ENCODE measurements at regions not wholly inside any gene's neighbourhood (a gene's known extent, or its start where the extent isn't known, plus 50 kb on each side); places are given as distances from the start of the nearest gene placed in this dataset.

DNA sequence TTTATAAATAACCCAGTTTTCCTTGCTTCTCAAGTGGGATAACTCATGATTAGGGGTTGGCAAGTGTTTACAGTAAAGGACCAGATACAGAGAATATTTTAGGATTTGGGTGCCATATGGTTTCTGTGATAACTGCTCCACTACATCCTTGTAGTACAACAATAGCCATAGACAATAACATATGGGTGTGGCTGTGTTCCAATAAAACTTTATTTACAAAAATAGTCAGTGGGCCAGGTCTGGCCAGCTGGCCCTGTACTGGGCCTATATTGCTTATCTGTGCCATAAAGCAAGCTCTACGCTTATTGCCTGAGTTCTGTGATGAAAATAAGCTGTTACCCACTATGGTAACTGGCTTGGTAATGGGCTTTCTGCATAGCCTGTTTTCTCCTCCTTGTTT, 386.5 kb upstream of the RBFOX1 start:
- no peak for DNase-seq (ENCODE audit: low read depth)
- no peak overlapping the region for H3K4me3 ChIP-seq (ENCODE audit: low read length)
- TF ChIP-seq, protein P1, sequence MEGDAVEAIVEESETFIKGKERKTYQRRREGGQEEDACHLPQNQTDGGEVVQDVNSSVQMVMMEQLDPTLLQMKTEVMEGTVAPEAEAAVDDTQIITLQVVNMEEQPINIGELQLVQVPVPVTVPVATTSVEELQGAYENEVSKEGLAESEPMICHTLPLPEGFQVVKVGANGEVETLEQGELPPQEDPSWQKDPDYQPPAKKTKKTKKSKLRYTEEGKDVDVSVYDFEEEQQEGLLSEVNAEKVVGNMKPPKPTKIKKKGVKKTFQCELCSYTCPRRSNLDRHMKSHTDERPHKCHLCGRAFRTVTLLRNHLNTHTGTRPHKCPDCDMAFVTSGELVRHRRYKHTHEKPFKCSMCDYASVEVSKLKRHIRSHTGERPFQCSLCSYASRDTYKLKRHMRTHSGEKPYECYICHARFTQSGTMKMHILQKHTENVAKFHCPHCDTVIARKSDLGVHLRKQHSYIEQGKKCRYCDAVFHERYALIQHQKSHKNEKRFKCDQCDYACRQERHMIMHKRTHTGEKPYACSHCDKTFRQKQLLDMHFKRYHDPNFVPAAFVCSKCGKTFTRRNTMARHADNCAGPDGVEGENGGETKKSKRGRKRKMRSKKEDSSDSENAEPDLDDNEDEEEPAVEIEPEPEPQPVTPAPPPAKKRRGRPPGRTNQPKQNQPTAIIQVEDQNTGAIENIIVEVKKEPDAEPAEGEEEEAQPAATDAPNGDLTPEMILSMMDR (IDR thresholded peaks at IDR 0.05; ENCODE audit: insufficient read depth, low read depth, low read length, missing control alignments), result no peak

- no peak for DNase-seq (ENCODE audit: low read depth)
- TF ChIP-seq, protein P1 (IDR thresholded peaks at IDR 0.05; ENCODE audit: insufficient read depth, low read depth, low read length, missing control alignments), result no peak
- no peak overlapping the region for H3K4me3 ChIP-seq (ENCODE audit: low read length)
These were observed 391.7 kb upstream of the RBFOX1 start for GRCh38 chr16:6940968-6941367.

GRCh38 chr16:6937641-6938040, 395.0 kb upstream of the RBFOX1 start:
- no peak overlapping the region for H3K4me3 ChIP-seq (ENCODE audit: low read length)
- TF ChIP-seq, protein P1 (IDR thresholded peaks at IDR 0.05; ENCODE audit: insufficient read depth, low read depth, low read length, missing control alignments), result no peak
- DNase-seq (ENCODE audit: low read depth), result no peak

GRCh38 chr16:6932871-6933385, 399.7 kb upstream of the RBFOX1 start:
- no peak for DNase-seq (ENCODE audit: low read depth)
- TF ChIP-seq, protein P1 (IDR thresholded peaks at IDR 0.05; ENCODE audit: insufficient read depth, low read depth, low read length, missing control alignments), result no peak
- H3K4me3 ChIP-seq (ENCODE audit: low read length), result no peak overlapping the region

DNA sequence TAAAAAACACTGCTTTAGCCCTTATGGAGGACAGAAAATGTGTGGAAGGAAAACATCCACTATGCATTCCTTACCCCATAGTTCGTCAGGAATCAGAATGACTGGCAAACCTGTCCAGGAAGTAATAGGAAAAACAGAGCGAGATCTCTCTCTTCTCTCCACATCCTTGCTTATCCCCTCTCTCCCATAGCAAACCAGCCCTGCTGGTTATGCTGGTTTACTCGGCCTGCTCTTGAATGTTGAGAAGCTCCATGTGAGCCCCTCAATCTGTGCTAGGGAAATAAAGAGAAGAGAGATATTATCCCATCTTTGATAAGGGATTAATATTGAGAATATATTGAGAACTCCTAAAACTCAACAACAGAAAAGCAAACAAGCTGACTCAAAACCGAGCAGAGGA, 402.8 kb upstream of the RBFOX1 start:
- TF ChIP-seq, protein P1 (IDR thresholded peaks at IDR 0.05; ENCODE audit: insufficient read depth, low read depth, low read length, missing control alignments), result no peak
- H3K4me3 ChIP-seq (ENCODE audit: low read length), result no peak overlapping the region
- DNase-seq (ENCODE audit: low read depth), result no peak

- TF ChIP-seq, protein P1 (IDR thresholded peaks at IDR 0.05; ENCODE audit: insufficient read depth, low read depth, low read length, missing control alignments), result no peak
These were observed 405.9 kb upstream of the RBFOX1 start for GRCh38 chr16:6926762-6927161.

GRCh38 chr16:6926341-6926740, 406.3 kb upstream of the RBFOX1 start:
- no peak overlapping the region for H3K4me3 ChIP-seq (ENCODE audit: low read length)
- DNase-seq (ENCODE audit: low read depth), result no peak
- TF ChIP-seq, protein P1 (IDR thresholded peaks at IDR 0.05; ENCODE audit: insufficient read depth, low read depth, low read length, missing control alignments), result no peak

More at GRCh38 chr16:6926762-6927161, 405.9 kb upstream of the RBFOX1 start:
- no peak overlapping the region for H3K4me3 ChIP-seq (ENCODE audit: low read length)
- no peak for DNase-seq (ENCODE audit: low read depth)

Measured in epithelial cell of esophagus (primary cell).